GM19240 (cell line): ENCODE measurements at regions not wholly inside any gene's neighbourhood (a gene's known extent, or its start where the extent isn't known, plus 50 kb on each side); places are given as distances from the start of the nearest gene placed in this dataset.
"Not testable (repeated sequence)": the region's sequence is repeated elsewhere in the genome, so short reads cannot be mapped to it uniquely, and the experiment has no call there.

Source experiments
- DNase-seq: peaks from one replicate; pipeline ENCODE4 v3.0.0; 2011; ENCODE audit warnings: low spot score; ENCODE audit not compliant: insufficient read length

GRCh38 chr2:57491213-57491612 lies 555.4 kb upstream of the VRK2 start:
- no peak for DNase-seq

- not testable (repeated sequence) for DNase-seq
These were observed 552.6 kb upstream of the VRK2 start for GRCh38 chr2:57493966-57494365.

DNA sequence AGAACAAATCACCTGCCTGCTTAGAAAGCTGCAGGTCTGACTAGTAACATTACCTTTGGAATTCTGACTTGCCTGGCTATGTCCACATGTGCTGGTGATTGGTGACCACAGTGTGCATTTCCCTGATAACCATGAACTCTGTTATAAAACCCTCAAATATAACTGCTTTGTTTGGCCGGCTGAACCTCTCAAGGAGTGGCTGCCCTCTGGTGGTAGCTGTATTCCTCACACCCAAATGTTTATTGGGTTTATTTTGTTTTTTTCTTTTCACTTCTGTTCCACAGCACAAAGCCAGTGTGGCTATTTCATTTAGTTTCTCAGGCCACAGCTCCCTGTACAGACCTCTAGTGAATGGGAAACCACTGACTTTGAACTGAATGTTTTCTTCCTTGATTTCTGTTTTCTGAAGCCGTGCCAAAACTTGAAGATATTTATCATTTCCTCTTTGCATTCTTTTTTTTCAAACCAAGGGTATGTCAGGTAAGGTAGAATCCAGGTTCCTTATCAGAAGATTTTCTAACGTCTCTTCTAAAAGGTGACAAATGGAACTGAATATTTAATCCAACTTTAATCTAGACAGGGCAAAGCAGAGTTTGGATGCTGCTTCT lies 549.0 kb upstream of the VRK2 start:
- no peak for DNase-seq

DNA sequence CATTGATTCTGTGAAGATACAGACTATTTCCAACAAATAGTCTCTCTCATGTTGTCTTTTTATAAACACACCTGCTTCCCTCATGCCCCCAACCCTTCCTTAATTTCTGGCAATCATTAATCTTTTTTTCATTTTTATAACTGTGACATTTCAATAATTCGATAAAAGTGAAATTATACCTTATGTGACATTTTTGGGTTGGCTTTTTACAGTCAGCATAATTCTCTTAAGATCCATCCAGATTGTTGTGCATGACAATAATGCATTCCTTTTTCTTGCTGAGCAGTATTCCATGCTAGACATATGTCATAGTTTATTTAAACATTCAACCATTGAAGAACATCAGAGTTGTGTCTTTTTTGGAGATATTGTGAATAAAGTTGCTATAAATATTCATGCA lies 541.8 kb upstream of the VRK2 start:
- DNase-seq, result no peak

DNA sequence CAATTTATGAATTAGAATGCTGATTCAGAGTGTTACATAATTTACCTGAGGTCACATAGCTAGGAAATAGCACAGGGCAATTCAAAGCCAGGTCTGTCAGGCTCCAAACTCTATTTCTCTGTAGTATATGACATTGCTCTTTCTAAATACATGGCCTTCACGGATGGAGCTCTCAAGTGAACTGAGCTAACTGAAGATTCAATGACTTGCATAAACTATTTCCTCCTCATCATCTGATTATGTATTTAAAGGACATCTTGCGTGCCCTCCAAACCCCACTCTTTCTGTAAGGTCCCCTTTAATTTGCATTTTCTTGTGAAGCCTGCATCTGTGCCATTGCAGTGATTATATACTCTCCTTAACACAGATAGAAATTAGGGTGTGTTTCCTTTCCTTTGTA lies 537.4 kb upstream of the VRK2 start:
- no peak for DNase-seq

GRCh38 chr2:57510704-57511103 lies 535.9 kb upstream of the VRK2 start:
- no peak for DNase-seq

DNA sequence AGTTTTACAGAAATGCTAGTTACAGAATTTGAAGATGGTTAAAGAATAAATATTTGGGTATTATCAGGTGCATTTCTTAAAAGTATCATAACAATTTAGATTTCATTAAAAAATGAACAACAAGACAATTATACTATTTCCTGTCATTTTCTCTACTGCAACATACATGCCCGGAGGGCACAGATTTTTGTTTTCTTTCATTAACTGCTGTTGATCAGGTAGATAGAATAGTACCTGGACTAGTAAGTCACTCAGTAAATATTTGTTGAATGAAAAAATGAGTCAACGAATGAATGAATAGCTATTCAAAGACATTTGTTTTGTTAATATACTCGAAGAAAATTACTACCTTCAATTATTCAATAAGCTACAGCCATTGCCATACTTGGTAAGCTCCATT lies 531.2 kb upstream of the VRK2 start:
- DNase-seq, result no peak

DNA sequence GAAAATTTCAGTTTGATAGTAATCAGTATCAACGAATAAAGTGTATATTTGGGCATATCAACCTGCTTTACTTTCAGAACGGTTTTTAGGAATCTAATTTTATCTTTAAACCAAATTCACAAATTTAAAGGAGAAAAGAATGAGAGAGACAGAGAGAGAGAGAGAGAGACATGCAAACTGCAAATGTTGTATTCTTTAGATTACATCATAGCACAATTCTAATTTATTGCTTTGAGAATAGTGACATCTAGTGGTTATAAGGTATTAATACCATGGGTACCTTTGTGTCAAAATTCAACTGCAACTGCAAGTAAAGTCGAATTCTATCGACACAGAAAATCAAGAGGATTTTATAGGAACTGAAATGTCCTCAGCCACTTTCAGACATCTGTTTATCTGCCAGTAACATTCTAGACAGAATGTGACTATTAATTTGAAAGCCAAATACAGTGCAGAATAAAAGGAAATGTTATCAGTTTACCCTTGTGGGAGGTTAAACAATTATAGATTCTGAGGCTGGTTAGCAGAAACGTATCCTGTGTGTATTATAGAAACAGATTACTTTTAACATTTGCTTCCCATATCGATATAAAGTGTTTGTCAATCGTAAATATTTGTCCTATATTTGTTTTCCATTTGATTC lies 529.8 kb upstream of the VRK2 start:
- no peak for DNase-seq

GRCh38 chr2:57523304-57523703 lies 523.3 kb upstream of the VRK2 start:
- DNase-seq, result no peak

- no peak for DNase-seq
These were observed 518.9 kb upstream of the VRK2 start for GRCh38 chr2:57527685-57528084.

DNA sequence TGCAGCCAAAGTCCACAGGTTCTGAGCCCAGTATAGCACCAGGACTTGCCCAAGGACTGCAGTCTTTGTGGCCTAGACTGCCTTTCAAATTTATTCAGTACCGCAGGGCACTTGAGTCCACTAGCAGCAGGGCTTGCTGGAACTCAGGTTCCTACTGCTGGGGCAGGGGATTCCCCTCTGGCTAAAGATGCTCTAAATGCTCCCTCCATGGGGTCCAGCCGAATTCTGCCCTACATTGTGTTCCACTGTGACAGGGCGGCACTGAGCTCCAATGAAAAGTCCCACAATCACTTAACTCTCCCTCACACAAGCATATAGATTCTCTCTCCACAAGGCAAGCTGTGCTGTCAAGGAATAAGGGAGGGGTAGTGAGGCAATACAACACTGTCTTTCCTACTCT lies 518.1 kb upstream of the VRK2 start:
- DNase-seq, result no peak

- no peak for DNase-seq
These were observed 512.2 kb upstream of the VRK2 start for GRCh38 chr2:57534358-57534757.

- no peak for DNase-seq
These were observed 509.9 kb upstream of the VRK2 start for GRCh38 chr2:57536535-57537231.

DNA sequence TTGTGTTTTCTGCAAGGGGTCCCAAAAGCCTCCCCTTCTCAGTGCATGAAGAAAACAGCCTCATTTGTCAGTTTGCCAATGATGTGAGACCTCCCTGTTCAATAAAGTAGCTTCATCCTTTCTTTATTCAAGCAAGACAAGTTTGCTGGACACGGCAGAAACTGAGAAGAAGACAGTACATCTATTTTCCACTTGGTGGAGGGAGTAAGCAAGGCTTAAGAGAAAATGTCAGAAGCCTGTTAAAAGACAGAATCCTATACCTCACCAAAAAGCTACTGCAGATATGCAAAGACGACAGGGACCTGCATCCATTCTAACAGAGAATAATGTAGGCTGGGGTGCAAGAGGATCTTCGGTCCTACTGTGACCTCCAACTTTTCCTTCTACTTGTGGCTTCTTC lies 506.8 kb upstream of the VRK2 start:
- DNase-seq, result no peak

DNA sequence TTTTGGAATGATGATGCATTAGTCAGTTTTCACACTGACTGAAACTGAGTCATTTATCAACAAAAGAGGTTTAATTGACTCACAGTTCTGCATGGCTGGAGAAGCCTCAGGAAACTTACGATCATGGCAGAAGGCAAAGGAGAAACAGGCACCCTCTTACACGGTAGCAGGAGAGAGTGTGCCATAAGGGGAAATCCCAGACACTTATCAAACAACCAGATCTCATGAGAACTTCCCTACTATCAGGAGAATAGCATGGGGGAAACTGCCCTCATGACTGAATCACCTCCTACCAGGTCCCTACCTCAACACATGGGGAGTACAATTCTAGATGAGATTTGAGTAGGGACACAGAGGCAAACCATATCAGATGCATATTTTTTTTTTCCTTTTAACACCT lies 504.5 kb upstream of the VRK2 start:
- no peak for DNase-seq

GRCh38 chr2:57543211-57543610 lies 503.4 kb upstream of the VRK2 start:
- DNase-seq, result no peak

DNA sequence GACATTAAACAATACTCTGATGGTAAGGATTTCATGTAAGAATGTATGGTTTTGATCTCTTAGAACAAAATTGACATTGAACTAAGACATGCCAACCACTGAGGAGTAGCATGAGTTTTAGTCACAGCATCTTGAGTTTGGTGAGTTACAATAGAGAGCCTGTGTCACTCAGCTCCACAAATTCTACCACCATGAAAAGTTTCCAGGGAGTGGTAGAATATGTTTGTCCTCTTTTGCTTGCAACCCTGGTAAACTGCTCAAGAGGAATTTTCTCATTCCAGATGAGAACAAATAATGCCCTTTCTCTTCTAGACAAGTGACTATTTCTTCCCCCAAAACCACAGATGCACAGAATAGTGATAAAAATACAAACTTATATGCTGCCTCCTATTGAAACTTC lies 502.0 kb upstream of the VRK2 start:
- DNase-seq, result no peak

DNA sequence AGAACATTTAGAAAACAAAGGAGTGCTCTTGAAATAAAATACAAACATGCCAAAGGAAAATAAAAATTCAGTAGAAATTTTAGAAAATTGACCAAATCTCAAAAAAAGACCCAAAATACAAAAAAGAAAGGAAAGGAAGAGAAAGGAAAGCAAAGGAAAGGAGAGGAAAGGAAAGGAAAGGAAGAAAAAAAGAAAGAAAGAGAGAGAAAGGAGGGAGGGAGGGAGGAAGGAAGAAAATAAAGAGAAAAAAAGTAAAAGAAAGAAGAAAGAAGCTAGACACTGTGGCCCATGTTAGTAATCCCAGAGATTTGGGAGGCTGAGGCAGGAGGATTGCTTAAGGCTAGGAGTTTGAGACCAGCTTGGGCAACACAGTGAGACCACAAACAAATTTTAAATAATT lies 500.1 kb upstream of the VRK2 start:
- DNase-seq, result no peak

DNA sequence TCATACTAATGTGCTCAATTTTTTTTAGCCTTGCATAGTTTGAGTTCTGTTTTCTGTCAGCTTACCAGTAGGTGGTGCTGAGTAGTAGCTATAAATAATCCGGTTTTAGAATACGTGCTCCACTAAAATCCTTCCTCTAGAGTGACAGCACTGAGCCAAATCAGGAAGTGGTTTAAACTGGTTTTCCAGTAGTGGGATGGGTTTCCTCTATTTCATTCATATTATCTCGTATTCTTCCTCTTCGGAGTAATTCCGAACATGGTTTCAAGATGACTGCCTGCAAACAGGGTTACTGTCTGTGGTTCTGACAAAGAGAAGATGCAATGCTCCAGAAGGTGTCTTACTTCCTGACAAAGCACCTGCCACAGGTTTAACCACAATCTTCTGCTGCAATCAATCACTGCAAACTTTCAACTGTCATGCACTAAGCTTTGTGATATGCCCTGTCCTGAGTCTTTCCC lies 496.9 kb upstream of the VRK2 start:
- DNase-seq, result no peak

DNA sequence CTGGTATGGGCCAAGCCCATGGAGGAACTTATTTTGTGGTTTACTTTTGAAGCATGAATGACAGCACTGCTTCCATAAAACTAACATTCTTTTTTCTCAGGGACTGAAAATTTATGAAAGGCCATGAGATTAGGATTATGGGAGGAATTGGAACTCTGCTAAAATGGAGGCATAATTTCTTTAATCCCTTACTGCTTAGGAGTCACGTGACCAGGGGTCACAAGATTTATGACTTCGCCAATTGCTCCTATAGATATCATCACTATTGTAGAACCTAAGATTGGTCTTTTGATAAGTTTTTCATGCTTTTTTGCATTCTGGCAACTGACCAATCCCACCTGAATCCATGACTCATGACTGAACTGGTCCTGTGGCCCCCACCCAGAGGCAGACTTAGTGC lies 495.7 kb upstream of the VRK2 start:
- DNase-seq, result no peak

- no peak for DNase-seq
These were observed 493.7 kb upstream of the VRK2 start for GRCh38 chr2:57552885-57553284.

- no peak for DNase-seq
These were observed 492.3 kb upstream of the VRK2 start for GRCh38 chr2:57554348-57554747.

- no peak for DNase-seq
These were observed 488.3 kb upstream of the VRK2 start for GRCh38 chr2:57558312-57558711.
